ENCODE measurements at regions not wholly inside any gene's neighbourhood (a gene's known extent, or its start where the extent isn't known, plus 50 kb on each side); places are given as distances from the start of the nearest gene placed in this dataset.

GRCh38 chr6:1202201-1202600 lies 109.7 kb upstream of the FOXQ1 start:
- H3K9me3 ChIP-seq (replicated peaks; ENCODE audit: control insufficient read depth, low read depth, low read length), result no peaks in the 10 kb centered on the region
- H3K4me3 ChIP-seq (ENCODE audit: low read length), result no peak overlapping the region
- WGBS (ENCODE audit: insufficient coverage), result 67% methylated on average over 4 of the region's 7 CpGs
- H3K27me3 ChIP-seq (ENCODE audit: control insufficient read depth, insufficient read depth, low read length), result peaks cover 7% of the 10 kb centered on the region
- no peaks in the 10 kb centered on the region for H3K36me3 ChIP-seq (ENCODE audit: control insufficient read depth, insufficient read depth, low read length)
- H3K4me1 ChIP-seq (ENCODE audit: control insufficient read depth, insufficient read depth, low read length), result no peaks in the 10 kb centered on the region
- no peak for DNase-seq
- no peak overlapping the region for H3K27ac ChIP-seq (ENCODE audit: low read length)

GRCh38 chr6:1201547-1202200 lies 110.2 kb upstream of the FOXQ1 start:
- no peak for DNase-seq
- Histone ChIP-seq H3K27ac (ENCODE audit: low read length) (no peak overlapping the region), H3K4me3 (ENCODE audit: low read length) (no peak overlapping the region), H3K36me3 (ENCODE audit: control insufficient read depth, insufficient read depth, low read length) (no peaks in the 10 kb centered on the region), H3K4me1 (ENCODE audit: control insufficient read depth, insufficient read depth, low read length) (no peaks in the 10 kb centered on the region), H3K9me3 (replicated peaks; ENCODE audit: control insufficient read depth, low read depth, low read length) (no peaks in the 10 kb centered on the region), H3K27me3 (ENCODE audit: control insufficient read depth, insufficient read depth, low read length) (peaks cover 7% of the 10 kb centered on the region)
- WGBS (ENCODE audit: insufficient coverage), result 71% methylated on average over 7 of the region's 9 CpGs

- Histone ChIP-seq H3K4me3 (ENCODE audit: low read length) (no peak overlapping the region), H3K4me1 (ENCODE audit: control insufficient read depth, insufficient read depth, low read length) (no peaks in the 10 kb centered on the region), H3K27ac (ENCODE audit: low read length) (no peak overlapping the region), H3K36me3 (ENCODE audit: control insufficient read depth, insufficient read depth, low read length) (no peaks in the 10 kb centered on the region), H3K9me3 (replicated peaks; ENCODE audit: control insufficient read depth, low read depth, low read length) (peaks cover 2% of the 10 kb centered on the region), H3K27me3 (ENCODE audit: control insufficient read depth, insufficient read depth, low read length) (peaks cover 7% of the 10 kb centered on the region)
- WGBS (ENCODE audit: insufficient coverage), result 54% methylated on average over 8 of the region's 15 CpGs
- DNase-seq, result no peak
Measured at GRCh38 chr6:1200409-1201101, 111.3 kb upstream of the FOXQ1 start.

DNA sequence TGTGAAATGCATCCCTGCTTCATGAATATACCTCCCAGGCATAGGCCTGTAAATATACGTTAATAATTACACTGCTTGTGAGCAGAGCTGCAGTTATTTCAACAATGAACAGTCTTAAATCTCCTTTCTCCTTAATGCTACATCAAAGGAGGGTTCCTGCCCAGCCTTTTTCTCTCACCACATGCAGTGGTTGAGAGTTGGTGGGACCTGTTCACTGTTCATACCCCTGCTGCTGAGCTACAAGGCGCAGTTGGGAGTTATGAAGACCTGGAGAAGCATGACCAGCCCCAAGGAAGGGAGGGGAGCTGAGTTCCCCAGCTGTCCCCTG lies 111.9 kb upstream of the FOXQ1 start:
- no CpG with 5 or more reads among the region's 2 CpGs for WGBS (ENCODE audit: insufficient coverage)
- Histone ChIP-seq H3K4me3 (ENCODE audit: low read length) (no peak overlapping the region), H3K9me3 (replicated peaks; ENCODE audit: control insufficient read depth, low read depth, low read length) (peaks cover 4% of the 10 kb centered on the region), H3K4me1 (ENCODE audit: control insufficient read depth, insufficient read depth, low read length) (no peaks in the 10 kb centered on the region), H3K36me3 (ENCODE audit: control insufficient read depth, insufficient read depth, low read length) (no peaks in the 10 kb centered on the region), H3K27ac (ENCODE audit: low read length) (no peak overlapping the region), H3K27me3 (ENCODE audit: control insufficient read depth, insufficient read depth, low read length) (peaks cover 7% of the 10 kb centered on the region)
- DNase-seq, result no peak

DNA sequence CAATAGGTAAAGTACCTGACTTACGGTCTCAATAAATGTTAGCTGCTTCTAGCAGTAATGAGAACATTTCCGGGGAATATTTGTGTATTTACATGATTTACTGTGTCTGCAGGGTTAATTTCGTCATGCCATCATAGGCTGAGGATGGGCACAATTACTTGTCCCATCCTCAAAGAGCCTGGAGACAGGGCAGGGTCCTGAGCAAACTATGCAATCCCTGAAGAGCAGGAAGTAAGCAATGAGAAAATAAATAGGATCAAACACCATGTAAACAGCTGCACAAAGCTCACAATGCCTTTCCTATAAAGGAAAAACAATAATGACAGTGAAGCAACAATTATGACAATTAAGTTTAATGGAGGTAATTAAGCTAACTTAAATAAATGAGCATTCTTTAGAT lies 114.6 kb upstream of the FOXQ1 start:
- H3K9me3 ChIP-seq (replicated peaks; ENCODE audit: control insufficient read depth, low read depth, low read length), result peaks cover 8% of the 10 kb centered on the region
- H3K27me3 ChIP-seq (ENCODE audit: control insufficient read depth, insufficient read depth, low read length), result peaks cover under 1% of the 10 kb centered on the region
- H3K4me1 ChIP-seq (ENCODE audit: control insufficient read depth, insufficient read depth, low read length), result no peaks in the 10 kb centered on the region
- DNase-seq, result no peak
- H3K27ac ChIP-seq (ENCODE audit: low read length), result no peak overlapping the region
- H3K36me3 ChIP-seq (ENCODE audit: control insufficient read depth, insufficient read depth, low read length), result no peaks in the 10 kb centered on the region
- 67% methylated on average over 1 of the region's 3 CpGs for WGBS (ENCODE audit: insufficient coverage)
- no peak overlapping the region for H3K4me3 ChIP-seq (ENCODE audit: low read length)

GRCh38 chr6:1191141-1191630 lies 120.7 kb upstream of the FOXQ1 start:
- DNase-seq, result no peak
- peaks cover 8% of the 10 kb centered on the region for H3K9me3 ChIP-seq (replicated peaks; ENCODE audit: control insufficient read depth, low read depth, low read length)
- H3K27ac ChIP-seq (ENCODE audit: low read length), result no peak overlapping the region
- H3K4me3 ChIP-seq (ENCODE audit: low read length), result no peak overlapping the region
- no peaks in the 10 kb centered on the region for H3K4me1 ChIP-seq (ENCODE audit: control insufficient read depth, insufficient read depth, low read length)
- WGBS (ENCODE audit: insufficient coverage), result 89% methylated on average over 4 of the region's 11 CpGs
- H3K27me3 ChIP-seq (ENCODE audit: control insufficient read depth, insufficient read depth, low read length), result no peaks in the 10 kb centered on the region
- H3K36me3 ChIP-seq (ENCODE audit: control insufficient read depth, insufficient read depth, low read length), result no peaks in the 10 kb centered on the region

- Histone ChIP-seq H3K9me3 (replicated peaks; ENCODE audit: control insufficient read depth, low read depth, low read length) (peaks cover 4% of the 10 kb centered on the region), H3K27ac (ENCODE audit: low read length) (no peak overlapping the region), H3K4me1 (ENCODE audit: control insufficient read depth, insufficient read depth, low read length) (no peaks in the 10 kb centered on the region), H3K27me3 (ENCODE audit: control insufficient read depth, insufficient read depth, low read length) (no peaks in the 10 kb centered on the region), H3K36me3 (ENCODE audit: control insufficient read depth, insufficient read depth, low read length) (no peaks in the 10 kb centered on the region), H3K4me3 (ENCODE audit: low read length) (no peak overlapping the region)
- 10% methylated on average over 3 of the region's 5 CpGs for WGBS (ENCODE audit: insufficient coverage)
- DNase-seq, result peak; percentile 37
Measured at GRCh38 chr6:1190366-1190765, 121.5 kb upstream of the FOXQ1 start.

DNA sequence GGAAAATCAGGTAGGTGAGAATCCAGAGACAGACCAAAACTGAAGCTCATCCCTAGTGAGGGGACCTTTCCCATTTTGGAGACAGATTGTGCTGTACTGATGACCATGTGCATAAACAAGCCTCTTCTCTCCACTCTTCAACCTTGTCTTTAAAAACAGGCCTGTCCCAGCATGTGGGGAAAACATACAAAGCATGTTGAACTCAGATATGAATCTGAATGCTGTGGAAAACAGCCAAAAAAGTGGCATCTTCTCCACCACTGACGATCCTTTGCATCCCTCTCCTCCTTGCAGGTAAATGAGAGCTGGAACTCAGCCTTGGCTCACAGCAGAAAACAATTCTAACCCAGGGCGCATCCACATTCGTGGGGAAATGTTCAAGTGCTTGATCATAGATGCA lies 123.7 kb upstream of the FOXQ1 start:
- no peak for DNase-seq
- no peak overlapping the region for H3K4me3 ChIP-seq (ENCODE audit: low read length)
- H3K27ac ChIP-seq (ENCODE audit: low read length), result no peak overlapping the region
- no peaks in the 10 kb centered on the region for H3K4me1 ChIP-seq (ENCODE audit: control insufficient read depth, insufficient read depth, low read length)
- no peaks in the 10 kb centered on the region for H3K27me3 ChIP-seq (ENCODE audit: control insufficient read depth, insufficient read depth, low read length)
- H3K9me3 ChIP-seq (replicated peaks; ENCODE audit: control insufficient read depth, low read depth, low read length), result no peaks in the 10 kb centered on the region
- no CpG with 5 or more reads among the region's 3 CpGs for WGBS (ENCODE audit: insufficient coverage)
- H3K36me3 ChIP-seq (ENCODE audit: control insufficient read depth, insufficient read depth, low read length), result no peaks in the 10 kb centered on the region

DNA sequence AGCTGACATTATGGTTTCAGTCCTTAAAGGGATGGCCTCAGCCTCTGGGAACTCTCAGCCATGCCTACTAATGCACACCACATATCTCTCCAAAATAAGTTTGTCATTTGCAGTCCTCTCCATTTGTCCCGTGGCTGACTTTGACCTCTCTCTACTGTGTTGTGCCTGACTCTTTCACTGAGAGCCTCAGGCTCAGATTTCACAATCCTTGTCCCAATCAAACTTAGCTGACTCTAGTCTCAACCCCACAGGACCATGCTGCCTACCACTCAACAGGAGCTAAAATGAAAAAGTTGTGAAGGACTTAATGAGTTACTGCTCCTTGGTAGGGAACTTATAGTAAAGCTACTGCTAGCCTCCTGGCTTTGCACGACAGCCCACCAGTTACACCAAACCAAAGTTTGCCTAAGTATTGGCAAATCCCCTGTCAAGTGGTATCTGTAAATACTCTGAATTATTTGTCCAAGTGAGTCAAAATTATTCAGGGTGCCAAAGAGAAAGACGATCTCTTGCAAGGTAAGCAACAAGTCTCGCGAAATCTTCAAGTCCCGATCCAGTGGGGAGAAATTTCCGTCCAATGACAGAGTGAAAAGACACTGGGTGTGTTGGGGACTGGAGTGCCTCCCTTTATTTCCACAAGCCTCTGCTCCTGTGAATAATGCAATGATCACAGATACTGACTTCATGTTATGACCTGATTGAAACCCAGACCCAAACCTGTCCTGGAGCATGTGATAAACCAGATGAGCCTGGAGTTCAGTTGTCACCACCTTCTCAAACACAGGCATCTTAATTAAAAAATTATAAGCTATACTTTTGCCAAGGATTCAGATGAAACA lies 124.4 kb upstream of the FOXQ1 start:
- no peak overlapping the region for H3K27ac ChIP-seq (ENCODE audit: low read length)
- H3K9me3 ChIP-seq (replicated peaks; ENCODE audit: control insufficient read depth, low read depth, low read length), result no peaks in the 10 kb centered on the region
- 76% methylated on average over 4 of the region's 7 CpGs for WGBS (ENCODE audit: insufficient coverage)
- no peak for DNase-seq
- no peaks in the 10 kb centered on the region for H3K36me3 ChIP-seq (ENCODE audit: control insufficient read depth, insufficient read depth, low read length)
- H3K27me3 ChIP-seq (ENCODE audit: control insufficient read depth, insufficient read depth, low read length), result no peaks in the 10 kb centered on the region
- H3K4me1 ChIP-seq (ENCODE audit: control insufficient read depth, insufficient read depth, low read length), result no peaks in the 10 kb centered on the region
- no peak overlapping the region for H3K4me3 ChIP-seq (ENCODE audit: low read length)

DNA sequence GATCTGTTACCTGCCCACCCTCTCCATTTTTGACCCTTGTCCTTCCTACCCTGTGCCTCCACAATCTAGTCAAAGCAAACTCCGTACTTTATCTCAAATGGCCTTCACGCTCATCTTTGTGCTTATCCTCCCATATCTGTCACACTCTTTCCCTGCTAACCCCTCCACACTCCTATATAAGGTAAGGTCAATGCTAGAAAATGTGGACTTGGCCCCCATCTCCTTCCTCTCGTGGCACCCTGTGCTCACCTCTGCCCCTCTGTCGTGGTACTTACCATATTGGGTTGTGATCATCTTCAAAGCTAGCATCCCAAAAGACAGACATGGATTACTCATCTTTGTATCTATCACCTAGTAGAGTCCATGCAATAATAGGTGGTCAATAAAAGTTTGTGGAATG lies 127.6 kb upstream of the FOXQ1 start:
- no peaks in the 10 kb centered on the region for H3K36me3 ChIP-seq (ENCODE audit: control insufficient read depth, insufficient read depth, low read length)
- H3K4me1 ChIP-seq (ENCODE audit: control insufficient read depth, insufficient read depth, low read length), result no peaks in the 10 kb centered on the region
- 100% methylated on average over 2 of the region's 4 CpGs for WGBS (ENCODE audit: insufficient coverage)
- no peak for DNase-seq
- H3K9me3 ChIP-seq (replicated peaks; ENCODE audit: control insufficient read depth, low read depth, low read length), result no peaks in the 10 kb centered on the region
- no peak overlapping the region for H3K4me3 ChIP-seq (ENCODE audit: low read length)
- no peaks in the 10 kb centered on the region for H3K27me3 ChIP-seq (ENCODE audit: control insufficient read depth, insufficient read depth, low read length)
- no peak overlapping the region for H3K27ac ChIP-seq (ENCODE audit: low read length)
